Renal pelvis (tissue), 1 donor: ENCODE measurements at regions not wholly inside any gene's neighbourhood (a gene's known extent, or its start where the extent isn't known, plus 50 kb on each side); places are given as distances from the start of the nearest gene placed in this dataset.

Experiments used
- DNase-seq: peaks from one replicate; pipeline ENCODE4 v3.0.0-alpha.2; 2013

DNA sequence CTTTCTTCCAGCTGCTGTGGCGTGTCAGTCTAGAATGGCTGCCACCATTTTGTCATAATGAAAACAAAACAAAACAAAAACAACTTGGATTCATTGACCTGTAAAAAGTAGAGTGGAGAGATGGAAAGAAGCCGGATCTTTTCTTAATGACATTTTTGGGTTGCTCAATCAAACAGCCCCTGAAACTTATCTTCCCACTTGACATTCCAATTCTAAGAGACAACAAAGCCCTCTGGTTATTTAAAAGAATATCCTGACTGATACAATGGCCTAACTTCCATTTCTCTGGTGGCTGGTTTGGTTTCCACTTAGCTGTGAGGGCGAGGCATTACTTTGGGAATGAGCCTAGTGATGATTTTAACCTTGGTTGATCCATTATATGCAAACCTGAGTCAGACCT lies 123.7 kb downstream of the AQP4 start:
- no peak for DNase-seq

DNA sequence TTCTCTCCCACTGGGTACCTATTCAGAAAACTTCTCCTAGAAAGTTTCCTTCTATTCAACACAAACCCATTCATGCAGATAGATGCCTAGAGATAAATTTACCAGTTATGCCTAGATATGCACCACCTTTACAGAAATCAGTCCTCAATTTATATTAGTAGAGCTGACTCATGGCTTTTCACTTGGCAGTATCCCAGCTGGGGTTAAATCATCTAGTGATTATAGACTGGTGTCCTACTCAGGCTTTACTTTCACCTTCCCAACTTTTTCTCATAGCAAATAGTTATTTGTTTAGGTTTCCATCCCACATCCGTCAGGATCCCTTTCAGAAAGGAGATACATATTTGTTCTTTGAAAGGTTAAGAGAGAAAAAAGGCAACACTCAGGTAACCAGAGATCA lies 124.5 kb downstream of the AQP4 start:
- DNase-seq = no peak

DNA sequence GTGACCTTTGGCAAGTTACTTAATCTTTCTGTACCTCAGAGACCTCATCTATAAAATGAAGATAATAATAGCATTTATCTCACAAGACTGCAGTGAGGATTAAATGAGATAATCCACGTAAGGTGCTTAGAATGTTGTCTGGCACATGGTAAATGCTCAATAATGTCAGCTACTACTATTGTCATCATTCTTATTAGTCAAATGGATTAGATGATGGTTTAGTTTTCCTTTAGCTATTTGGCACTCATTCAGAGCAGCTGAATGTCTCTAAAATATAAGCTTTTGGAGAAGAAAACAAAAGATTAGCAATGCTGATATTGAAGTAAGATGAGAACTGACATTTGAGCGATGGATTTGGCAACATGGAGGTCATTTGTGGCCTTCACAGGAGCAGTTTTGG lies 125.1 kb downstream of the AQP4 start:
- no peak for DNase-seq

DNA sequence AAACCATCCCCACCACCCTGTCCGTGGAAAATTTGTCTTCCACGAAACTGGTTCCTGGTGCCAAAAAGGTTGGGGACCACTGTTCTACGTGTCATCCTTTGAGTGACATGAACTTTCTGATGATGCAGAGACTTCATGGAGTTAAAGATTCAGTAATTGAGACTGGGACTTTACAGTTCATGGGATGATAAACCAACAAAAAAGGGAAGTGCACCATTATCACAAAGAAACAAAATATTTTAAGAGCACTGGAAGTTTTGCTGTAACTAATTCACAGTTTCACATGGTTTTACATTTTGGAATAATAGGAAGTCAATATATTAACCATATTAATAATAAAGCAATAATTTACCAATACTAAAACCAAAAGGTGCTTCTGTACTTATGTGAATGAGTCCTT lies 126.8 kb downstream of the AQP4 start:
- DNase-seq = no peak

DNA sequence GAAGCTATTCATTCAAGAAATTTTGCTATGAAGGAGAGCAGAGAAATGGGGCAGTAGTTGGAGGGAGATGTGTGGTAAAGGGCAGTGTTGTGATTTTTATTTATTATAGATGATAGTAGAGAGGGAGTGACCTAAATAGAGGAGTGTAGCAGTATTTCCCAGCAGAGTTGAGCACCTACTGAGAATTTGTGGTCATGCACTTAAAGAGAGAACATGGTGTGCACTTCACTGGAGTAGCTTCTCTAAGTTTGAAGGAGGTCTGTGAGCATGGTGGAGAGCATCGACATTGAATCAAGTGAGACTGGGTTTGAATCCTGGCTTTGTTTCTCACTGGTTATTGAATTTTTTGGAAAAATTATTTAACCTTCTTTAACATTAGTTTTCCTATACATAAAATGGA lies 129.2 kb downstream of the AQP4 start:
- DNase-seq = no peak

DNA sequence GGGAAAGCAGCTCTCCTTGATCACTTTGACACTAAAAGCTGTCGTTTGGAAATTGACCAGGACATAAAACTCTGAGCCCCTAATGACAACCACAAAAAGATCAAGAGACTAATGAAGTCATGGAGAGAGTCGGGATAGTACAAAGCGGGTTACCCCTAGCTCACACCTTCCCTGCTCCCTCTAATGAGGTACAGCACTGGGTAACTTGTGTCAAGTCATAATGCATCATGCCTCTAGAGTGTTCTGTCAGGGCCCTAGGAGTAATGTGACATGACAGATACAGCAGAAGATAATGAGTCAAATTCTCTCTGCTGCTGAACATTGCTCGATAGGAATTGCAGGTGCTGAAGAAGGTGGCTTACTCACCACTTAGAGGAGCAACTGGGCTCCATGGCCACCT lies 130.7 kb downstream of the AQP4 start:
- DNase-seq = no peak

DNA sequence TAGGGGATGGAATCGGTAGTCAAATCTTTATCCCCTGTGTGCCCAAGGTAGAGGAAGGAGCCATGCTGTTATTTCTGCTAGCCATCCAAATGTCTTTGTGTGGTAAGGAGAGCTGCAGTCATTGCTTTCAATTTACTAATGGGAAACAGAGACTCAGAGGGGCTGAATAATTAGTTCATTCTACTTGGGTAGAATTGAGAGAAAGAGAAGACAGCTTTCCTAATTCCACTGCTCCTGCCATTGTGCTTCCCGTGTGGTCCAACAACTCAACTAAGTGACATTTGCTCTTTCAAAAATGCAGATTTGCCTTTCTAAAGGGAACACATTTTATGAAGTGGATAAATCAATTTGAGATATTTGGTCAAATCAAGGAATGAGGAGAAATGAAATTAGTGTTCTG lies 136.1 kb downstream of the AQP4 start:
- no peak for DNase-seq

DNA sequence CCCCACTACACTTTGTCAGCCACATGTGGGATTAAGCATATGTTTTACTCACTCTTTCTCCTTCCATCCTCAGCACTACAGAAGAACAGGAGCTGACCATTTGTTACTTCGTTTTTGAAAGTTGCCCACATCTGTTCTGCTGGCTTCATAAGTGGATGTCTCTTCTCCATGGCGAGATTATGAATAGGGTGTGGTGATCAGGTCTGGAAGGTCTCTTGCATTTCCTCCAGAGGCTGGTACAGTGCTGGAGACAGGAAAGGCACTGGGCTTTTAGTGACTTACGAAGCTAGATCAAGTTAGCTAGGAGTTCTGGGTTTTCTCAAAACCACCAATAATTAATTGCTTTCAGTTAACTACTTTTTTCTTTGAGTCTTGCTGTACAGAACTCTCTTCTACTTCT lies 136.5 kb downstream of the AQP4 start:
- no peak for DNase-seq

DNA sequence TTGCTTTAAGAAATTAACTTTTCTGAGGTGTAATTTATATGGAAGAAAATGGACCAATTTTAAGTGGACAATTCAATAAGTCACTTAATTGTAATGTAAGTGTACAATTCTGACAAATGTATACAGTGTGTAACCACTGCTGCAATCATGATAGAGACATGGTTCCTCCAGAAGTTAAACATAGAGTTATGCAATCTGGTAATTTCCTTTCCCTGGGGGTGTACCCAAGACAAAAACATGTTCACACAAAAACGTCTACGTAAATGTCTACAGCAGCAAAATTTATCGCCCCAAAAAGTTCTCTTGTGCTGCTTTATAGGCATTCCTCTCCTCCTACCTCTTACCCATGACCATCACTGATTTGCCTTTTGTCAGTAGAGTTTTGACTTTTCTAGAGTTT lies 141.5 kb downstream of the AQP4 start:
- DNase-seq = no peak

DNA sequence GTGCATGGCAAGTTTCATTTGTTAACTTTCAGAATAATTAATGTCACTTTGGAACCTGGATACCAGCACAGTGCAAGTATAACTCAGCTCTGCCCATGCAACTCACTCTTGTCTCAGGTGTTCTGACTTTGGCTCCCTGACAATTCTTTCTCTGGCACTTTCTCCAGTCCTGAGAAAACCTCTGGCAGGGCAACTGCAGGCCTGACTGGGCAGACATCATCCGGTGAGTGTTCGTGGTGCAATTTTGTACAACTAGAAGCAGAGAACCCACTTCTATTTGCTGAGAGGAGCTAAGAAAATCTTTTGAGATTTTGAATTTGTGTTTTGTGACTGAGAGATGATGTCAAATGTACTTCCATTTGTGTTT lies 143.0 kb downstream of the AQP4 start:
- no peak for DNase-seq

DNA sequence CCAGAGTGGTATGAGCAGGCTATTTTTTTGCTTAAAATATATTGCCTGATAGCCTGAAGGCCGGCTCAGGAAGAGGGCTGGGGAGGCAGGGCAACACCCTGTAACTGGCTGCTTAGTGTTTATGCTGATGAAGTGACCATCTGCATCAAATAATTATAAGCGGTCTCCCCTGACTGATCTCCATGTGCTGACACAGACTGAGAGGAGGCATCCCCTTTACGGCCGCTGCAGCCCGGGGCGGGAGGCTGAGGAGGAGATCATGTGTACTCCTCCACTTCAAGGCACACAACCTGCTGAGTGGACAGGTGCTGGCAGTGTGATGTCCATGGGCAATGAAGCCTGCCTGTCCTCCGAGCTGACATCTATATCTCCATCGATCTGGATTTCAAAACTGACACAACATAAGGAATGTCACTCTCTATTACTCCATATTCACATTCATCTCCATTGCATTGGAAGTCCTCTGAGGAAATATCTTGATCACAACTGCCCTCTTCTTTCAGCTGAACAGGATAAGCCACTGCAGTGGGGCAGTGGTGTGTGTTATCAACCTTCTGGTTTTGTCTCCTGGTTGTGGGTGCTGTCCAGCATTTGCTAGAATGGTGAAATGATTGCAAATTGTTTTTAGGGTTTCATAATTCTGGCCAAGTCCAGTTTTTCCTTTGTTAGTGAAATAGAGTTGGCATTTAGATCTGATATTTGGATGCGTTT lies 143.5 kb downstream of the AQP4 start:
- no peak for DNase-seq

DNA sequence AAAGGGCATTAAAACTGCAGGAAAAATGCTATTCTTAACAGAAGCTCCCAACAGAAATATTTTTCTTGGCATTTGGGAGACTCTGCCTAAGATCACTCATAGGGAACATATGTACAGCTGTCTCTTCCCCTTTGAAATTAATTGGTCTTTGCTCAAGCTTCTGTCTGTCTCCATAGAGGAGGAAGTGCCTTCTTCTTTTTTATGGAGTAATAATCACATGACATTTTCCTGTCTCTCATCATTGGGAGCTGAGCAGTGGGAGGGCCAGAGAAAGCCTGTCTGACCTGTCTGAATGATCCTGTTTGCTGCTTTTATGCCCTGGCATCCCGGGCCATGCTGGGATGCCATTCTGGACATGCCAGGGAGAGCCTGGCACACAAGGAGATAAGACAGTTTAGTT lies 145.6 kb downstream of the AQP4 start:
- DNase-seq = no peak

DNA sequence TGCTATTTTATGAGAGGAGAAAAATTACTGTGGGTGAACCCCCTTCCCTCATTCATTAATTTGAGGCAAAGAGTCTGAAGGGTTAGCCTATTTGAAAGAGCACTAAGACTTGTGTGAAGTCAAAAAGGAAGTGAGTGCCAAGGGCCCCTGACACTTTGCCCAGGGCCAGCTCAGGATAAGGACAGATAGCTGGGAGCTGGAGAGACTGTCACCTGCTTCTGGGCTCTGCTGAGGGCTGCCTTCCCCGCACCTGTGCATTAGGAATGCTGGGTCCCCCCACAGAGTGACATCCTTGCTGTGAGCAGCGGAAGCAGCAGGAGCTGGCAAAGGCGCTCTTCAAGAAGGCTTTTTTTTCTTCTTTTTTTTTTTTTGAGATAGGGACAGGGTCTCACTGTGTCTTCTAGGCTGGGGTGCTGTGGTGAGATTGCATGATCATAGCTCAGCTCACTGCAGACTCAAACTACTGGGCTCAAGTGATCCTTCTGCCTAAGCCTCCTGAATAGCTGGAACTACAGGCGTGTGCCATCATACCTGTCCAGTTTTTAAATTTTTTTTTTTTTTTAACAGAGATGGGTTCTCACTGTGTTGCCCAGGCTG lies 148.3 kb downstream of the AQP4 start:
- peak; percentile 30 for DNase-seq

DNA sequence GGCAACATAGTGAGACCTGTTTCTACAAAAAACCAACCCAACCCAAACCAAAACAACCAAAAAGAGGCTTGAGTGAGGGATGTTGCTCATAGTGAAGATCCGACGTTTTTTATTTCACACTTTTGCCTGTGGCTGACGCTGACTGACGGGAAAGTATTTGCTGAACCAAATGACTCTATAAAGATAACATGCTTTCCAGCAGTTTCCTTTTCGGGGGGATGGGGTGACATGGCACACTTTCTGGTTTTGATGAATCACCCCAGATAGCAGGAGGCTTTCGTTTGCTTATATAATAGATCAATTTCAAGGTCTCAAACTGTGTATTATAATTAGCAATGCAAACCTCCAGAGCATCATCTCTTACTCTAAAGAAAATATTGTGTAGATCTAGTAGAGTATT lies 150.8 kb downstream of the AQP4 start:
- no peak for DNase-seq

DNA sequence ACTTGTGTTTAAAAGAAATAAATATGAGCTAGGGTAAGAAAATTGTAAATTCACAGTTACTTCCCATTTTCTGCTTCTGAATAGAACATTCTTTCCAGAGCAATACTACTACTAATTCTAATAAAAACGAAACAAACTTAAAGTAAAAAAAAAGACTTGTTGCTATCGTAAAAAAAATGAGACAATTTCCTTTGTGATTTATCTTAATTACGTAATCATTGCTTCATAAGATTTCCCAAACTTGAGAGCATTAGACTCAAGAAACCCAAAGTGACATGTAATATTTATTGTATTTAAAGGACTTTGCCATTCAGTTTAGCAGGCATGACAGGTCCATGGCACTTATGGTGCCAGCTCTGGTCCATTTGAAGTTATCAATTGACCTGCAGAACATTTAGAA lies 153.8 kb downstream of the AQP4 start:
- DNase-seq = no peak

DNA sequence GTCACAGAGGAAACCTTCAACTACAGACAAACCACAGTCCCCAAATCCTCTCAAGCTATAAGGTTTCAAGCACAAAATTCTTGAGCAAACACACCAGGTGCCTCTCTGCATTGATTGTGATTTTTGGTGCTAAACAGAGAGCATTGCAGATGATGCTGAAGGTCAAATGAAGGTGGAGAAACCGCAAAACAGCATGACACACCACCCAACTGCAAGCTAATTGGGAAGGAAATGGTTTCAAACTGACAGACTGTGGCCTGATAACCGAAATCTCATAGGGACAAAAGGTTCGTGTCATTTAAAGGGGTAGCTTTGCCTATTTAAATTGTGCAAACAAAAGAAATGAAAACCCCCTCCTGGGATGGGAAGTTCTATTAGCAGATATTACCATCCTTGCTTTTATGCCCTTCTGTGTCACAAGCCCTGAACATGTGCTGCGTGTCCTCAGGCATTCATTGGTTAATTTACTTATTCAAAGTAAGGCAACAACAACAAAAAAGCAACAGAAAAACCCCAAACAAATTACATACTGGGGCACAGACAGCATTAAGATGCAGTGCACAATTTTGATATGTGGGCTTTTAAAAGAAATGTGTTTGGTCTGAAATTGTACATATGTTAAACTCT lies 154.9 kb downstream of the AQP4 start:
- DNase-seq = no peak

DNA sequence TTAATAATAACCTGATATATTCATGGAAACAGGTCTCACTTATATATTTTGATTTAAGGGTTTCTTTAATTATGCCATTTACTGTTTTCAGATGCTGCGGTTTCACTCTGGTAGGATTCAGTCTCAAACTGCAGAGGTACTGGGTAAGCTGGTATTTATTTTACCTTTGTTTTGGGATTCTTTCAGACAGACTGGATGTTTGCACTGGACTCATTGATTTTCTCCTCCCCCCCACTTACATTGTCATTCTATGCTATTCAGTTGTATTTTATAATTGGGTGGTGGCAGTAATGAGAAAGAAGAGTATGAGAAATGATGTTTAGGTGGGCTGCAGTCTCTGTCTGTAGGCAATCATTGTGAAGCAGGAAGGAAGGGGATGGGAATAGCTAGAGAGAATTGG lies 155.6 kb downstream of the AQP4 start:
- no peak for DNase-seq

DNA sequence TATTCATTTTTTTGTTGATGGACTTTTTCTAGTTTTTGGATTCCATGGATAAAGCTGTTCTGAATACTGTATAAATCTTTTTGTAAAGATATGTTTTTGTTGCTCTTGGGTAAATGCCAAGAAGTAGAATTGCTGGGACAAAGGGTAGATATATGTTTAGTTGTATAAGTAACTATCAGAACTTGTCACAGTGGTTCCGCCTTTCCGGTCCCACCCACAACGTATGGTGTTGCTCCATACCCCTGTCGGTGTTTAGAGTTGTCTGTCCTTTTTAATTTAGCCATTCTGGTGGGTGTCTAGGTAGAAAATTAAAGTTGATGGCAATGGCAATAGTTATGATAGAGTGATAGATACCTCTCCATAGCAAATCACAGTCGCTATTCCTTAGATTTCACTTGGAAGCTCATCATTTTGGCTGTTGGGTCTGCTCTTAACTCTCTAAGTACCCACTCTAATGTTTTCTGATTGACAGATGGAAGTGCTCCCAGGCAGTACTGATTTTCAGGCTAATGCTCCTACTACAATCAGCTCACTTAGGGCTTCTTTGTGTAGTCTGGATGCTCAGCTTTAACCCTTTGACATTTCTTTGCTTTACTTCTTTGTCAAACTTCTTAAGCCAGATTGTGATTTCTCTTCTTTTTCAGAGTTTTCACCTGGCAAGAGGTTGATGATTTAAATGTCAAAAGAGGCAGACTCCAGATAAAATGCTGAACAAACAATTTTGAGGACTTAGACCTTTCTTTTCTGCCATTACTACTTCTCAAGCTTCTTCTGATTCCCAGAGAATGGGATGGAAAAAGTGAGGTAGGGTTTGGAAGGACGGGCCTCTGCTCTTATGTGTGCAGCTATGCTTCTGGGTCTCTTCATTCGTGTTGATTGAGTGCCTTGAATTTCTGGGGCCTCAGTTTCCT lies 156.4 kb downstream of the AQP4 start:
- no peak for DNase-seq

DNA sequence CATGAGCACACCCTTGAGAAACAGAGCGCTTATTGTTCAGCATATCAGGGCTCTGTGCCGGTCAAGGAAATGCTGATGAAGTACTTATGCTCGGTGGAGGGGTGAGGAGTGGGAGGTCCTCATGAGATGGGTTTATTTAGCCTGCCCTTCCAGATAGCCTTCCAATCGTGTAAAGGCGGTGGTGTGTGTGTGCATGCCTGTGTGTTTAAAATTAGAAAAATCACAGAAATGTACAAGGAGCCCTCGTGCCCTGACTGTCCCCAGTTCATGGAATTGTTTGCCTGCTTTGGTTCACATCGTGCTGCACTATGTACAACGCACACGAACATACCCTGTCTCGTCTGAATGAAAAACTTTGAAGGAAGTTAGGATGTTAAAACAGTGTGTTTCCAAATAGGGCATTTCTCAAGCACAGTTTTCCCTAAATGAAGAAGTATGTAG lies 158.6 kb downstream of the AQP4 start:
- no peak for DNase-seq

DNA sequence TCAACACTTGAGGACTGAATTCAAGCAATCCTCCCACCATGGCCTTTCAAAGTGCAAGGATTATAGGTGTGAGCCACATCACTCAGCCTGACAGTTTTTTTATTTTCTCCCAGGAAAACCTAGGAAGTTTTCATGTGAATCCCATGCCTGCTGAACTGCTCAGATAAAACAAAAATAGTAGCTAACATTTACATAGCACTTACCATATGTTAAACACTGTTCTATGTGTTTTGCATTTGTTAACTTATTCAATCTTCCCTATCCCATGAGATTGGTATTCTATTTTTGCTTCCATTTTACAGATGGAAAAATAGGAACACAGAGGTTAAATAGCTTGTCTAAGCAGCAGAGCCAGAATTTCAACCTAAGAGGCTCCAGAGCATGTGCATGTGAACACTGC lies 157.4 kb upstream of the KCTD1 start:
- DNase-seq = no peak

DNA sequence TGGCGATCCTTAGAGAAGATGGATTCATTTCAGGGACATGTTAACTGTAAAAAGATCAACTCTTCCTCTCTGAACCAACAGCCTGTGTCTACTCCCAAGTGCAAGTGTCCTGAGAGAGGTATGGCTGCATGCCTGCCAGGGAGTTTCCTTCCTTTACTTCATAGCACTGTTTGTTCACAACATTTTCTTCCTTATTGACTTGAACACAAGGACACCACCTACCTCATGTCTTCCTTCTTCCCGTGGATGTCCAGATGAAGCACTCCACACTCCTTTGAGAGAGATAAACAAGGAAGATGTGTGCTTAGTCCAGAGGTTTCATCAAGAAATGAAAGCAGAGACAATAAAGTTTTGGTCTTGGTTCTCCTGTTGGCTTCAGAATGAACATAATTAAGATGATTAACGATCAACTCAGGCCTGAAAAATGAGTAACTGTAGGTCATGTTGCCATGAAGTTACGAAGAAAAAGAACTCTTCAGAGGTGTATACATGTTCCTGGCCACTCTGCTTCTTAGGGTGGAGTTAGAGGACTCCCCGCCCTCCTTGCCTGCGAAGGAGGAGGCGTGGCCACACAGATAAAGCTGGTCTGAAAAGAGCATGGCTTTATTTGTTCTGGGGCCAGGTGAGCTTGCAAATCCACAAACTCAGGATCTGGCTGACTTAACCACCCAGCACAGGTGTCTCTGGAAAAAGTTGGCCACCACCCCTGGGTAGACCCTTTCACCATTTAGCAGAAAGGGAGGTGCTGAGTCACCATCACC lies 155.0 kb upstream of the KCTD1 start:
- no peak for DNase-seq

DNA sequence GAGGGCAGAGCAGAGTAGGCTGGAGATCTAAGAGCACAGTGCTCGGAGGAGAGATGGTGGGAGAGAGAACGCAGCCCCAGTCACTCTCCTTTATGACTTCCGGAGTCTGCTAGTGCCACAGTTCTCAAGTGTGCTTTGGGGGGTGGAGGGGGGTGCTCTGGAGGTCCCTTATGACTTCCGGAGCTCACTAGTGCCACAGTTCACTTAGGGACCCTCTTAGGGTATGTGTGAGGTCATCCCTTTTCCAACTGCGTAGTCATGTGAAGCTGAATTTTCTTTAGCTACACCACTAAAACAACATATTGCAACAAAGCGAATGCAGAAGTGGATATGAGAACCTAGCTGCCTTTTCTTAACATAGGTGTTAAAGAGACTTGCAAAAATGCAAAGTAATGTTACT lies 153.7 kb upstream of the KCTD1 start:
- DNase-seq = no peak
